ENCODE measurements at regions not wholly inside any gene's neighbourhood (a gene's known extent, or its start where the extent isn't known, plus 50 kb on each side); places are given as distances from the start of the nearest gene placed in this dataset.

- no peak for DNase-seq
Observed at GRCh38 chr4:119697887-119698393, 69.3 kb upstream of the PDE5A start.

GRCh38 chr4:119696963-119697362 lies 68.4 kb upstream of the PDE5A start:
- no peak for DNase-seq

- no peak for DNase-seq
Observed at GRCh38 chr4:119695216-119695615, 66.6 kb upstream of the PDE5A start.

GRCh38 chr4:119693126-119693525 lies 64.5 kb upstream of the PDE5A start:
- DNase-seq, result no peak

- no peak for DNase-seq
Observed at GRCh38 chr4:119692001-119692400, 63.4 kb upstream of the PDE5A start.

GRCh38 chr4:119690871-119691270 lies 62.3 kb upstream of the PDE5A start:
- no peak for DNase-seq

- DNase-seq, result no peak
Observed at GRCh38 chr4:119688446-119688845, 59.8 kb upstream of the PDE5A start.

GRCh38 chr4:119684463-119684862 lies 55.9 kb upstream of the PDE5A start:
- no peak for DNase-seq

GRCh38 chr4:119683518-119683917 lies 54.9 kb upstream of the PDE5A start:
- DNase-seq, result no peak

GRCh38 chr4:119682099-119682498 lies 53.5 kb upstream of the PDE5A start:
- DNase-seq, result no peak

- DNase-seq, result no peak
Observed at GRCh38 chr4:119679251-119679650, 50.6 kb upstream of the PDE5A start.

GRCh38 chr4:119678761-119679160 lies 50.2 kb upstream of the PDE5A start:
- no peak for DNase-seq

Measured in NCI-H524 (cell line).